ENCODE measurements at regions not wholly inside any gene's neighbourhood (a gene's known extent, or its start where the extent isn't known, plus 50 kb on each side); places are given as distances from the start of the nearest gene placed in this dataset.

DNA sequence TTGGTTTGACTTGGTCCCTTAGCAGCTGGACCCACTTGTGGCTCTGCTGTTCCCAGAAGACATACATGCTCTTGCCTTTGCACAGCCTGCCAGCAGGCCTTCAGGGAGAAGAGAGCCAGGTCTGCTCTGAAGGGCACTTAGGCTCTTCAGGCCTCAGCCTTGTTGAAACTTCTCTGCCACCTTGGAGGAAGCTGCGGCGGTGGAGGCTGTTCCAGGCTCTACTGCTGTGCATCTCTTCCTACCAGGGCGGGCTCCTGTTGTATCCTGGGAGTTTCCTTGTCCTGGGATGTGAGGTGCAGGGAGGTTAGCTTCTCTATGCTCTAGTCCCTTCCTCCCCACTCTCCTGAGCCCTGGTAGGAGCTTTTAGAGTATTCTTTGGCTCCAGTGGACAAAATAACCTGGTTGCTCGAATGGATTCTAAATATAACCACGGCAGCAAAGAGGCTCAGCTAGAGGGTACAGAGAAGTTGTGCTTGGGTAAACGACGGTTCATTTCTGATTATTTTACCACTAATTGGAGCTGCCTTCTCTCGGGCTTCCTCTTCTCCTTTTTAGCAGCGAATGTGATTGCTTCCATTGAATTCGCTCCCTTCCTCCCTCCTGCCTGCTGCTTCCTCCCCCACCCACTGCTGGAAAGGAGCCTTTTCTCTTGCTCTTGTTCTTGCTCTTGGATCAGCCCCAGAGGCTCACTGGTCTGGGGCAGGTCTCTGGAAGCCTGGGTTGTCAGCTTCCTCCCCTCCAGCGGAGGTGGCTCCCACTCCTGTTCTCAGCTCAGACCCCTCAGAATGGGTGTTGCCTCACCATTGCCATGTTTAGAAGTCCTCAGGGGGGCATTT lies 126.6 kb upstream of the CACNA1E start:
- TF ChIP-seq CTCF (IDR thresholded peaks at IDR 0.05) (no peak), POLR2A (IDR thresholded peaks at IDR 0.05) (no peak)

Measured in tibial nerve (tissue), 3 donors.